MCF 10A (cell line): ENCODE measurements at regions not wholly inside any gene's neighbourhood (a gene's known extent, or its start where the extent isn't known, plus 50 kb on each side); places are given as distances from the start of the nearest gene placed in this dataset.
A peak's percentile ranks its signal among the peaks of the same experiment; 100 is the strongest.

ENCODE experiments used
- BruUV-seq: library from RNA; stranded (reverse); fragments of 400-500 nt; replicated peaks from 2 replicates; lab custom pipeline; 2021; lab: Mats Ljungman, UMichigan
- CTCF ChIA-PET: fragments of 300-600 bp; sonication (Branson Sonifier 250); formaldehyde crosslinking; extraction: SDS; loops from one replicate; lab custom pipeline; 2021; ENCODE audit warnings: antibody characterized with exemption, inconsistent platforms; lab: Yijun Ruan, JAX
- POLR2A ChIA-PET: fragments of 300-600, 350-650 bp; sonication (Branson Sonifier 250); formaldehyde crosslinking; extraction: SDS; loops from one replicate; lab custom pipeline; 2020; ENCODE audit warnings: antibody characterized with exemption, inconsistent platforms; lab: Yijun Ruan, JAX
- DNase-seq: peaks from one replicate; pipeline ENCODE4 v3.0.0-alpha.2; 2018; ENCODE audit not compliant: unreplicated experiment
- H3K27ac Mint-ChIP-seq: one replicate; pipeline ENCODE4 v1.8.0; 2022; ENCODE audit warnings: mild to moderate bottlenecking, low read depth, mixed read lengths; ENCODE audit not compliant: unreplicated experiment
- H3K27me3 Mint-ChIP-seq: one replicate; pipeline ENCODE4 v1.8.0; 2022; ENCODE audit warnings: mixed read lengths; ENCODE audit not compliant: insufficient read depth, unreplicated experiment
- H3K36me3 Mint-ChIP-seq: one replicate; pipeline ENCODE4 v1.8.0; 2022; ENCODE audit warnings: mild to moderate bottlenecking, moderate library complexity, mixed read lengths; ENCODE audit not compliant: insufficient read depth, unreplicated experiment
- H3K4me1 Mint-ChIP-seq: one replicate; pipeline ENCODE4 v1.8.0; 2022; ENCODE audit warnings: mixed read lengths; ENCODE audit not compliant: insufficient read depth, unreplicated experiment
- H3K4me3 Mint-ChIP-seq: one replicate; pipeline ENCODE4 v1.8.0; 2022; ENCODE audit warnings: mild to moderate bottlenecking, moderate library complexity, mixed read lengths; ENCODE audit not compliant: unreplicated experiment
- H3K9me3 Mint-ChIP-seq: one replicate; pipeline ENCODE4 v1.8.0; 2022; ENCODE audit warnings: mixed read lengths; ENCODE audit not compliant: unreplicated experiment
- CTCF ChIP-seq: fragments of 200-600 bp; IDR thresholded peaks from one replicate; pipeline ENCODE4 v1.8.0; 2022; ENCODE audit warnings: antibody characterized with exemption, mild to moderate bottlenecking; ENCODE audit not compliant: unreplicated experiment
- intact Hi-C: fragments of 100-400 bp; cut with micrococcal nuclease; formaldehyde crosslinking; loops from 2 replicates; pipeline ENCODE4 v1.14.1; 2022

DNA sequence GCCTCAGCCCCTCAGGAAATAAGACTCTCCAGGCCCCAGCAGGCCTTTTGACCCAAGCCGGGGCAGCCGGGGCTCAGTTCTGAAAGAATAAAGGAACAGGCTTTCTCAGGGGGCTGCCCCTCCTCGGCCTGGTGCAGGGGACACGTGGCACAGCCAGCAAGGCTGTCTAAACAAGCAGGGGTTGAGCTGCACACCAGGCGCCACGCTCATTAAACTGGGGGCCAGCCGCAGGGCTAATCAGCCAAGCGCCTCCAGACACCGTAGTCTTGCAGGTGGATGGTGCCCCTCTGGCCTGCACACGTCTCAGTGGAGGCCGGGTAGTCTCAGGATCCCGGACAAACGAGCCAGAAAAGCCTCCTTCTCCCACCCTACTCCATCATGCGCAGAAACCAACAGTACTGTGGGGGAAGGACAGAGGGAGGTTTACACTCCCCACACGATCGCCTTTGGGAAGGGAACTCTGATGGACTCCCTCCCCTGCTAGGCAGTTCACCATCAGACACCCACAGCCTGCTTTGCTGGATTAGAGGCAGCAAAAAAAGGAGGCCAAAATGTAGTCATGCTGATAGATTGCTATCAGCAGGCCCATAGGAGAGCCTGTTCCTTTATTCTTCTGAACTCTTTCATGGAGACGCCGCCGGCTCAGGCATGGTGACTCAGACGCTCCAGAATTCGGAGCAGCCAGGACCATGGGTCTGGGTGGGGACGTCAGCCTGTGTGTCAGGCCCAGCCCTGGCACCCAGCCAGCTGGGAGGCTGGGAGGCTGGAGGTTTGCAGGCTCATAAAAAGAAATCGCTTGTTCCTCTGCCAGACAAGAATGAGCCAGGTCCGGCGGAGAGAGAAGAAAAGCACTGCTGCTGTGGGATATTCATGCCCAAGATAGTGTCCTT, 342.4 kb downstream of the BCOR start:
- Mint-ChIP-seq H3K4me3 (no peak overlapping the region), H3K9me3 (peaks cover 7% of the 10 kb centered on the region), H3K27me3 (peaks cover 18% of the 10 kb centered on the region), H3K27ac (peak overlapping the region; percentile 16), H3K4me1 (peaks cover 18% of the 10 kb centered on the region), H3K36me3 (peaks cover 6% of the 10 kb centered on the region)
- ChIA-PET CTCF (interaction anchor here (0.8 to 1.4 kb wide), 2 partner anchors 9 to 13 kb away, joined by 3 to 5 read pairs; no protein-coding TSS in a partner anchor), POLR2A (interaction anchor here (0.6 kb wide), 1 partner anchor 949 kb away, joined by 3 read pairs; no protein-coding TSS in a partner anchor)
- DNase-seq: peak; percentile 93
- intact Hi-C loops: loop anchor here (10.0 kb wide), 1 partner anchor 199 kb away; no protein-coding TSS in a partner anchor
- no peak for TF ChIP-seq CTCF
- no TSS peak for BruUV-seq

GRCh38 chrX:39756086-39756883, 341.5 kb downstream of the BCOR start:
- Mint-ChIP-seq H3K4me1 (peaks cover 18% of the 10 kb centered on the region), H3K27ac (no peak overlapping the region), H3K36me3 (peaks cover 6% of the 10 kb centered on the region), H3K4me3 (no peak overlapping the region), H3K27me3 (peaks cover 18% of the 10 kb centered on the region), H3K9me3 (peaks cover 7% of the 10 kb centered on the region)
- ChIA-PET CTCF (interaction anchor here (0.8 to 1.4 kb wide), 2 partner anchors 8 to 14 kb away, joined by 3 to 5 read pairs; no protein-coding TSS in a partner anchor), POLR2A (interaction anchor here (0.5 kb wide), 1 partner anchor 876 kb away, joined by 3 read pairs; no protein-coding TSS in a partner anchor)
- intact Hi-C loops: loop anchor here (10.0 kb wide), 1 partner anchor 199 kb away; no protein-coding TSS in a partner anchor
- DNase-seq: no peak
- no TSS peak for BruUV-seq
- no peak for TF ChIP-seq CTCF

DNA sequence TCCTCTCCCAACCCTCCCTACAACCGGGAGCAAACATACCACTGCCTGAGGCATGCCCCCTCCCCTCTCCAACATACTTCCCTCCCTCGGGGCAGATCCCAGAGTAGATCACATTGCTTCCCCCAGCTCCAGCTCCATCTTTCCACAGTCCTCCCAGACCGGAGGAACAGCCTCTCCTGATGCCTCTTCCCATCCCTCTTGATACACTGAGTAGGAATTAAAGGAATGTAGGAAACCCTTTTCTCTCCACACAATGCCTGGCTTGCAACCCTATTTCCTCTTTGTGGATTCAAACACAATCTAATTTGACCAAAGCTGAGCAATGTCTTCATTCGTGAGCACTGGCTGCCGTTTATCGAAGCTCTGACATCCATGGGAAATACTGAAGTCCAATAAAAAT, 339.8 kb downstream of the BCOR start:
- no peak for DNase-seq
- Mint-ChIP-seq H3K9me3 (peaks cover 4% of the 10 kb centered on the region), H3K4me1 (peaks cover 13% of the 10 kb centered on the region), H3K36me3 (peaks cover 6% of the 10 kb centered on the region), H3K27ac (no peak overlapping the region), H3K4me3 (no peak overlapping the region), H3K27me3 (peaks cover 18% of the 10 kb centered on the region)
- intact Hi-C loops: loop anchor here (10.0 kb wide), 1 partner anchor 197 kb away; no protein-coding TSS in a partner anchor
- ChIA-PET POLR2A (interaction anchor here (0.5 kb wide), 1 partner anchor 53 kb away, joined by 3 read pairs; no protein-coding TSS in a partner anchor), CTCF (interaction anchor here (0.6 to 0.9 kb wide), 3 partner anchors 15 to 294 kb away, joined by 3 read pairs; no protein-coding TSS in a partner anchor)
- BruUV-seq: no TSS peak
- TF ChIP-seq CTCF: no peak
